Cardiac muscle cell (in vitro differentiated cells and primary cell): ENCODE measurements at regions not wholly inside any gene's neighbourhood (a gene's known extent, or its start where the extent isn't known, plus 50 kb on each side); places are given as distances from the start of the nearest gene placed in this dataset.

Source experiments
- DNase-seq, 2 donors: peaks; one replicate each; pipeline versions ENCODE4 v3.0.0 to v3.0.0-alpha.2; 2010 to 2017; ENCODE audit warnings: low read depth in 1 of 2, low spot score in 1 of 2
- H3K27ac ChIP-seq: fragments of 200-600 bp; sonication (generic); 2 replicates; pipeline ENCODE4 v1.5.1; 2016
- H3K27me3 ChIP-seq: fragments of 200-600 bp; sonication (generic); 2 replicates; pipeline ENCODE4 v1.6.0; 2016; ENCODE audit warnings: control low read depth
- H3K36me3 ChIP-seq: fragments of 200-600 bp; sonication (generic); 2 replicates; pipeline ENCODE4 v1.5.1; 2016; ENCODE audit warnings: control low read depth
- H3K4me1 ChIP-seq: fragments of 200-600 bp; sonication (generic); 2 replicates; pipeline ENCODE4 v1.8.1; 2017; ENCODE audit warnings: low read depth, mild to moderate bottlenecking, mixed run types
- H3K4me3 ChIP-seq: fragments of 200-600 bp; sonication (generic); 2 replicates; pipeline ENCODE4 v1.5.1; 2016; ENCODE audit warnings: mild to moderate bottlenecking
- H3K9me3 ChIP-seq: fragments of 200-600 bp; sonication (generic); 2 replicates; pipeline ENCODE4 v1.5.1; 2017; ENCODE audit warnings: low read depth, mild to moderate bottlenecking, control low read depth
- CTCF ChIP-seq: IDR thresholded peaks from 2 replicates; pipeline ENCODE4 v1.5.1; 2012; ENCODE audit warnings: low read depth, mild to moderate bottlenecking, low read length

- H3K36me3 ChIP-seq, result no peaks in the 10 kb centered on the region
Measured at GRCh38 chr3:24944805-24945520, 450.3 kb upstream of the THRB start.

GRCh38 chr3:24945563-24945962 is 450.9 kb upstream of the THRB start:
- TF ChIP-seq CTCF, result no peak
- DNase-seq, result no peak

More at GRCh38 chr3:24944805-24945520, 450.3 kb upstream of the THRB start:
- Histone ChIP-seq H3K4me1 (no peaks in the 10 kb centered on the region), H3K9me3 (no peaks in the 10 kb centered on the region), H3K27ac (no peak overlapping the region), H3K4me3 (no peak overlapping the region), H3K27me3 (no peaks in the 10 kb centered on the region)
- no peak for DNase-seq
- no peak for TF ChIP-seq CTCF

GRCh38 chr3:24947103-24947502 is 452.5 kb upstream of the THRB start:
- no peak overlapping the region for H3K27ac ChIP-seq
- H3K4me3 ChIP-seq, result no peak overlapping the region
- H3K9me3 ChIP-seq, result no peaks in the 10 kb centered on the region
- H3K4me1 ChIP-seq, result no peaks in the 10 kb centered on the region
- no peaks in the 10 kb centered on the region for H3K27me3 ChIP-seq
- H3K36me3 ChIP-seq, result no peaks in the 10 kb centered on the region
- DNase-seq, result no peak
- no peak for TF ChIP-seq CTCF

More at GRCh38 chr3:24945563-24945962, 450.9 kb upstream of the THRB start:
- Histone ChIP-seq H3K4me1 (no peaks in the 10 kb centered on the region), H3K36me3 (no peaks in the 10 kb centered on the region), H3K9me3 (no peaks in the 10 kb centered on the region), H3K4me3 (no peak overlapping the region), H3K27ac (no peak overlapping the region), H3K27me3 (no peaks in the 10 kb centered on the region)

- DNase-seq, result no peak
- Histone ChIP-seq H3K9me3 (no peaks in the 10 kb centered on the region), H3K4me1 (no peaks in the 10 kb centered on the region), H3K4me3 (no peak overlapping the region), H3K27me3 (no peaks in the 10 kb centered on the region), H3K27ac (no peak overlapping the region), H3K36me3 (no peaks in the 10 kb centered on the region)
- TF ChIP-seq CTCF, result no peak
Measured at GRCh38 chr3:24951180-24951579, 456.5 kb upstream of the THRB start.

- no peak for TF ChIP-seq CTCF
- no peak overlapping the region for H3K4me3 ChIP-seq
Measured at GRCh38 chr3:24952388-24952787, 457.7 kb upstream of the THRB start.

More at GRCh38 chr3:24952388-24952787, 457.7 kb upstream of the THRB start:
- no peak for DNase-seq
- Histone ChIP-seq H3K36me3 (no peaks in the 10 kb centered on the region), H3K27me3 (no peaks in the 10 kb centered on the region), H3K4me1 (peaks cover 4% of the 10 kb centered on the region), H3K27ac (no peak overlapping the region), H3K9me3 (no peaks in the 10 kb centered on the region)
